Osteocyte (in vitro differentiated cells): ENCODE measurements at regions not wholly inside any gene's neighbourhood (a gene's known extent, or its start where the extent isn't known, plus 50 kb on each side); places are given as distances from the start of the nearest gene placed in this dataset.
A peak's percentile ranks its signal among the peaks of the same experiment; 100 is the strongest.

Source experiments
- DNase-seq: peaks from one replicate; pipeline ENCODE4 v3.0.0; 2021; ENCODE audit warnings: mixed read lengths; ENCODE audit not compliant: unreplicated experiment; ENCODE audit errors: extremely low spot score
- H3K27ac Mint-ChIP-seq: one replicate; pipeline ENCODE4 v1.8.0; 2021; ENCODE audit warnings: mild to moderate bottlenecking, mixed read lengths; ENCODE audit not compliant: unreplicated experiment
- H3K27me3 Mint-ChIP-seq: one replicate; pipeline ENCODE4 v1.8.0; 2021; ENCODE audit warnings: mixed read lengths; ENCODE audit not compliant: unreplicated experiment
- H3K36me3 Mint-ChIP-seq: one replicate; pipeline ENCODE4 v1.8.0; 2021; ENCODE audit warnings: mixed read lengths; ENCODE audit not compliant: unreplicated experiment
- H3K4me1 Mint-ChIP-seq: one replicate; pipeline ENCODE4 v1.8.0; 2021; ENCODE audit warnings: mixed read lengths; ENCODE audit not compliant: unreplicated experiment
- H3K4me3 Mint-ChIP-seq: one replicate; pipeline ENCODE4 v1.8.0; 2021; ENCODE audit warnings: mild to moderate bottlenecking, moderate library complexity, mixed read lengths; ENCODE audit not compliant: unreplicated experiment
- H3K9me3 Mint-ChIP-seq: one replicate; pipeline ENCODE4 v1.8.0; 2021; ENCODE audit warnings: mixed read lengths; ENCODE audit not compliant: unreplicated experiment
- TF ChIP-seq, protein P1 (sequence below): fragments of 200-600 bp; sonication (generic); IDR thresholded peaks from 2 replicates; pipeline ENCODE4 v1.5.0; 2021; ENCODE audit warnings: antibody characterized with exemption, mild to moderate bottlenecking, moderate library complexity

DNA sequence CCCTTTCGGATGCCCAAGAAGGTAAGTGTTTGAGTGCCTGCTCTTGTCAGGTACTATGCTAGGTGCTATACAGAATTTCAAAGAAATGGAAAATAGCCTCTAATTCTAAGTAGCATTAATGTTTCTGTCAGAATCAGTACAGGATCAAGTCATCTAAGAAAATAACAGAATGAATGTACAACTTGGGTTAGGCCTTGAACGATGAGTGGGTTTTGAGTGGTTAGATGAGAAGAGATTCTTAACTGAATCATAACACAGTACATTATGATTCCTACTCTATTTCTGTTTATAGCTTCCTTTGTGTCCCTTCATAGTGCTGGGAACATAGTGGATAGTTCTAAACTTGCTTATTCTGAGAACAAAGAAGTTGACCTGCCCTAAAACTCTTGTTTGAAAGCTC is 253.9 kb downstream of the GLUD2 start:
- no peak overlapping the region for H3K27ac Mint-ChIP-seq
- no peak for DNase-seq
- H3K4me3 Mint-ChIP-seq, result no peak overlapping the region
- no peaks in the 10 kb centered on the region for H3K9me3 Mint-ChIP-seq
- no peaks in the 10 kb centered on the region for H3K36me3 Mint-ChIP-seq
- TF ChIP-seq, protein P1, sequence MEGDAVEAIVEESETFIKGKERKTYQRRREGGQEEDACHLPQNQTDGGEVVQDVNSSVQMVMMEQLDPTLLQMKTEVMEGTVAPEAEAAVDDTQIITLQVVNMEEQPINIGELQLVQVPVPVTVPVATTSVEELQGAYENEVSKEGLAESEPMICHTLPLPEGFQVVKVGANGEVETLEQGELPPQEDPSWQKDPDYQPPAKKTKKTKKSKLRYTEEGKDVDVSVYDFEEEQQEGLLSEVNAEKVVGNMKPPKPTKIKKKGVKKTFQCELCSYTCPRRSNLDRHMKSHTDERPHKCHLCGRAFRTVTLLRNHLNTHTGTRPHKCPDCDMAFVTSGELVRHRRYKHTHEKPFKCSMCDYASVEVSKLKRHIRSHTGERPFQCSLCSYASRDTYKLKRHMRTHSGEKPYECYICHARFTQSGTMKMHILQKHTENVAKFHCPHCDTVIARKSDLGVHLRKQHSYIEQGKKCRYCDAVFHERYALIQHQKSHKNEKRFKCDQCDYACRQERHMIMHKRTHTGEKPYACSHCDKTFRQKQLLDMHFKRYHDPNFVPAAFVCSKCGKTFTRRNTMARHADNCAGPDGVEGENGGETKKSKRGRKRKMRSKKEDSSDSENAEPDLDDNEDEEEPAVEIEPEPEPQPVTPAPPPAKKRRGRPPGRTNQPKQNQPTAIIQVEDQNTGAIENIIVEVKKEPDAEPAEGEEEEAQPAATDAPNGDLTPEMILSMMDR, result no peak
- no peaks in the 10 kb centered on the region for H3K27me3 Mint-ChIP-seq
- no peaks in the 10 kb centered on the region for H3K4me1 Mint-ChIP-seq

DNA sequence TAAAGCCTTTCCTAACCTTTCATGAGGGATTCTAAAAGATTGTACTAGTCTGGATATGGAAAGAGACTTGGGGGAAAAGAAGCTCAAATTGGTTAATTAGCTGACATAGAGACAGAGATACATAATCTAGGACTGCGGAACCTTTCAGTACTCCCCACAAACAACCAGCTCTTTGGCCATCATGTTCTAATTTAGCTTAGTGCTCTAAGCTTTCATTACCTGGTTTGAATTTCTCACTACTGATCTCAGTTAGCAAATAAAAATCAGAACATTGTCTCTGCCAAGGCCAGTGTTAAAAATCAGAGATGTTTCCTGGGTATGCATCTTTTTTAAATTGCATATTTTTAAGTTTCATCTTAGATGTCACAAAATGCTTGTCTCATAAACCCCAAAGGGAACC is 254.4 kb downstream of the GLUD2 start:
- no peaks in the 10 kb centered on the region for H3K36me3 Mint-ChIP-seq
- no peak overlapping the region for H3K4me3 Mint-ChIP-seq

DNA sequence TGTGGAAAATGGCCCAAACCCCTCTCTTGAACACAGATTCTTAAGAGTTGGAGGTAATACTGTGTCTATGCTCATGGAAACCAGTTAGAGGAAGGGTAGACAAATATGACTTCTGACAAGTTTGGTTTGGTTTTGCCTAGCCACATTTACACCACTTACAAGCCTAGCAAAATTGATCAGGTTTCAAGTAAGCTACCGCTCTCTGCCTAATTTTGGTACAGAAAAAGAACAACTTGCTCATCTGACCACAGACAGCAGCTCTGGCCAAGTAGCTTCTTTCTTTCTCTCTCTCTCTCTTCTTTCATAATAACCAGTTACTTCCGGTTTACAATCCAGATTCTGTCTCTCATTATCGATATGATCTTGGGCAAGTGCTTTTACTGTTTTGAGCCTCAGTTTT is 260.0 kb downstream of the GLUD2 start:
- Mint-ChIP-seq H3K4me3 (no peak overlapping the region), H3K4me1 (no peaks in the 10 kb centered on the region), H3K9me3 (no peaks in the 10 kb centered on the region), H3K27ac (no peak overlapping the region), H3K36me3 (no peaks in the 10 kb centered on the region), H3K27me3 (no peaks in the 10 kb centered on the region)
- TF ChIP-seq, protein P1, result no peak
- no peak for DNase-seq

More for the DNA sequence above, 254.4 kb downstream of the GLUD2 start:
- DNase-seq, result no peak
- Mint-ChIP-seq H3K27me3 (no peaks in the 10 kb centered on the region), H3K4me1 (no peaks in the 10 kb centered on the region), H3K27ac (no peak overlapping the region), H3K9me3 (no peaks in the 10 kb centered on the region)
- TF ChIP-seq, protein P1, result no peak

DNA sequence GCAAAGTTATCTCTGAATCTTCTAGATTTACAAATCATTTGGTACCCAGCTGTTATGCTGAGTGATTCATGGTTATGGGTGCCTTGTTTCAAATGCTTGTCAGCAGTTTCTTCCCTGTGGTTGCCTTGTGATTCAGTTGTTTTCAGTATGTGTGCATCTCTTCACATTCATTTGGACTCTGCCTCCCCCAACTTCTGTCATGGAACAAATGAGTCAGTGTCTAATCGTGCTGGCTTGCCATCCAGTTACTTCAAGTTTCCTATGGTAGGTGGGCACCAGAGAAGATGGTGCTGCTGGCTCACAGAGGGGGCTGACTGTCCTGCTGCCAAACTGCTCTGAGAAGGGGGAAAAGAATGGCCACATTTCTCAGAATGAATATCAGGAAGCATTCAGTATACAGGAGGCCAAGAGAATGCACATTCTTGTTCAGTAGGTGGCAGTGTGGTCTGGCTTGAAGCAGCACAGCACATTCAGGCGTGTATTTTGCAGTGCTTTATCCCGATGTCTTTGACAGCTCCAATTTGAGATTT is 260.9 kb downstream of the GLUD2 start:
- Mint-ChIP-seq H3K27me3 (no peaks in the 10 kb centered on the region), H3K4me3 (no peak overlapping the region), H3K9me3 (no peaks in the 10 kb centered on the region), H3K27ac (no peak overlapping the region), H3K36me3 (no peaks in the 10 kb centered on the region), H3K4me1 (no peaks in the 10 kb centered on the region)
- DNase-seq, result no peak
- TF ChIP-seq, protein P1, result peak; percentile 61

DNA sequence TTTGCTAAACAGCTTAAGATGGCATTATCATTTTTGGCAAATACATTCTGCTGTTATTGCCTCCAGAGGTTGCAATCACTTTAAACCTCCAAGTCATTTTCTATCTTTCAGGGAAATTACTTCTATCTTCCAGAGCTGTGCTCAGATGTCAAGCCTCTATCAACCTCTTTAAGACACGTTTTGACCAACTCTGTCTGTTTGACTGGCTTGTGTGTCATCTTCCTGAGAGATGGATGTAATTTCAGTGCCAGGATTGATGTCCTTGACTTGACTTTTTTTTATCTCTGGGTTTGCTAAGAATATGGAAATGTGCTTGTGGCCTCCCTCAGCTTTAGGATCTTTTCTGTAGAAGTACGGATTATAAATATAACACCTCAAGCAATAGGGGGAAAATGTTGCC is 263.4 kb downstream of the GLUD2 start:
- no peaks in the 10 kb centered on the region for H3K27me3 Mint-ChIP-seq
- no peaks in the 10 kb centered on the region for H3K36me3 Mint-ChIP-seq
- TF ChIP-seq, protein P1, result no peak
- DNase-seq, result no peak
- H3K4me1 Mint-ChIP-seq, result no peaks in the 10 kb centered on the region
- H3K27ac Mint-ChIP-seq, result no peak overlapping the region
- no peak overlapping the region for H3K4me3 Mint-ChIP-seq
- H3K9me3 Mint-ChIP-seq, result no peaks in the 10 kb centered on the region
